PFSK-1 (cell line): ENCODE measurements at regions not wholly inside any gene's neighbourhood (a gene's known extent, or its start where the extent isn't known, plus 50 kb on each side); places are given as distances from the start of the nearest gene placed in this dataset.

Source experiments
- POLR2AphosphoS5 ChIP-seq: IDR thresholded peaks from 2 replicates; pipeline ENCODE4 v1.6.1; 2012; ENCODE audit warnings: low read depth, mild to moderate bottlenecking, control low read depth, low read length, moderate library complexity
- REST ChIP-seq, 2 experiments: IDR thresholded peaks; 2 replicates each; pipeline versions ENCODE4 v1.6.1 to v1.8.0; 2011 to 2012; ENCODE audit warnings: low read depth in 2 of 2, low read length in 2 of 2, control low read depth in 1 of 2, inconsistent platforms in 1 of 2, mild to moderate bottlenecking in 1 of 2, moderate library complexity in 1 of 2; ENCODE audit not compliant: insufficient read depth in 1 of 2

GRCh38 chr3:77885381-77885780 is 845.5 kb downstream of the ROBO2 start:
- TF ChIP-seq REST (IDR thresholded peaks at IDR 0.05; ENCODE audit: insufficient read depth in 1 of 2, low read depth in 2 of 2, low read length in 2 of 2) (no peak), POLR2AphosphoS5 (no peak)
